ENCODE measurements at regions not wholly inside any gene's neighbourhood (a gene's known extent, or its start where the extent isn't known, plus 50 kb on each side); places are given as distances from the start of the nearest gene placed in this dataset.

- no peak overlapping the region for H3K9ac ChIP-seq (ENCODE audit: low read depth, low read length)
- no peak overlapping the region for H3K14ac ChIP-seq (replicated peaks; ENCODE audit: low read depth, low read length)
- H4K8ac ChIP-seq (ENCODE audit: low read depth in 2 of 2, low read length in 2 of 2), result no peak overlapping the region
- H3K23ac ChIP-seq (ENCODE audit: low read depth, low read length), result no peak overlapping the region
- no peak overlapping the region for H2AFZ ChIP-seq (replicated peaks; ENCODE audit: low read length, poor library complexity)
- no peak overlapping the region for H2BK20ac ChIP-seq (ENCODE audit: low read depth, low read length)
- no peaks in the 10 kb centered on the region for H3K36me3 ChIP-seq (ENCODE audit: control insufficient read depth, insufficient read depth, low read length)
- no peaks in the 10 kb centered on the region; the same call in 1 of the 2 replicates for H3K27me3 ChIP-seq (ENCODE audit: control insufficient read depth, insufficient read depth, low read length)
- ATAC-seq (ENCODE audit: low read depth) (no peak), DNase-seq (no peak)
- POLR2A ChIA-PET (ENCODE audit: unreplicated experiment), result no interaction called here
- H3K9me1 ChIP-seq (ENCODE audit: insufficient read depth, low read length), result no peaks in the 10 kb centered on the region
- no peak for TF ChIP-seq CHD1 (IDR thresholded peaks at IDR 0.05; ENCODE audit: low read depth, low read length)
- no peak overlapping the region for H2BK15ac ChIP-seq (ENCODE audit: low read depth, low read length)
- H3K4me3 ChIP-seq (ENCODE audit: insufficient read depth, low read depth, low read length), result no peak overlapping the region
- no peaks in the 10 kb centered on the region for H4K20me1 ChIP-seq (ENCODE audit: insufficient read depth, low read length)
- BruUV-seq (replicated peaks), result no TSS peak
- no peak overlapping the region for H2AK5ac ChIP-seq (ENCODE audit: low read depth, low read length)
- no peaks in the 10 kb centered on the region for H3K79me1 ChIP-seq (ENCODE audit: low read depth in 1 of 2, low read length in 2 of 2)
- in situ Hi-C loops (cut with MboI; ENCODE audit: low sequenced_read_pairs) (no loop called here), intact Hi-C loops (cut with micrococcal nuclease) (no loop called here), dilution Hi-C loops (cut with HindIII; ENCODE audit: low sequenced_read_pairs, unreplicated experiment) (no loop called here)
- H2BK5ac ChIP-seq (ENCODE audit: low read depth, low read length, poor library complexity, severe bottlenecking), result no peak overlapping the region
- H3K27ac ChIP-seq (ENCODE audit: insufficient read depth, low read length), result no peak overlapping the region
- no peak overlapping the region for H2AK9ac ChIP-seq (replicated peaks; ENCODE audit: low read depth, low read length, poor library complexity)
- no peaks in the 10 kb centered on the region; the same call in 1 of the 2 replicates for H3K9me3 ChIP-seq (ENCODE audit: control insufficient read depth, insufficient read depth, low read length)
- CTCF ChIA-PET, result no interaction called here
- H4K91ac ChIP-seq (ENCODE audit: insufficient read depth, low read depth, low read length), result no peak overlapping the region
- H3K4me1 ChIP-seq (ENCODE audit: control insufficient read depth, insufficient read depth, low read length), result no peaks in the 10 kb centered on the region
- H4K5ac ChIP-seq (ENCODE audit: low read depth, low read length), result no peak overlapping the region
- no peak overlapping the region for H3K4me2 ChIP-seq (ENCODE audit: low read depth, low read length)
- no peak overlapping the region for H2BK120ac ChIP-seq (ENCODE audit: low read depth, low read length)
- H3K56ac ChIP-seq (ENCODE audit: extremely low read depth, insufficient read depth, low read length), result no peak overlapping the region
- no peak overlapping the region for H3K4ac ChIP-seq (ENCODE audit: low read depth, low read length)
- WGBS, 2 experiments (ENCODE audit: extremely low coverage in 2 of 2, insufficient read length in 1 of 2), result no CpG with 5 or more reads among the region's 3 CpGs
- H3K18ac ChIP-seq (ENCODE audit: low read depth, low read length), result no peak overlapping the region
Measured at GRCh38 chr10:35998026-35998425, 355.9 kb upstream of the FZD8 start.

Measured in IMR-90 (cell line).